Thoracic aorta (tissue), 2 donors: ENCODE measurements at regions not wholly inside any gene's neighbourhood (a gene's known extent, or its start where the extent isn't known, plus 50 kb on each side); places are given as distances from the start of the nearest gene placed in this dataset.

Experiments used
- ATAC-seq: fragments of 150-250 bp; one replicate; pipeline ENCODE4 v1.8.0; 2017; ENCODE audit warnings: low read depth; ENCODE audit not compliant: insufficient number of reproducible peaks, low FRiP score
- DNase-seq: peaks from one replicate; pipeline ENCODE4 v3.0.0-alpha.2; 2020; ENCODE audit warnings: low spot score
- H3K27ac ChIP-seq, 2 donors: fragments of 200-600 bp; sonication (generic); 1 replicate in 1 of 2; 2 replicates in 1 of 2; pipeline ENCODE4 v1.5.1; 2016; ENCODE audit warnings: mild to moderate bottlenecking in 2 of 2, moderate library complexity in 2 of 2
- H3K27me3 ChIP-seq: fragments of 200-600 bp; sonication (generic); replicated peaks from 2 replicates; pipeline ENCODE4 v1.6.0; 2016; ENCODE audit warnings: mild to moderate bottlenecking; ENCODE audit not compliant: insufficient read depth
- H3K36me3 ChIP-seq: fragments of 200-600 bp; sonication (generic); one replicate; pipeline ENCODE4 v1.5.1; 2016
- H3K4me1 ChIP-seq, 2 donors: fragments of 200-600 bp; sonication (generic); 1 replicate in 1 of 2; 2 replicates in 1 of 2; pipeline versions ENCODE4 v1.5.1 to v1.6.0; 2016; ENCODE audit warnings: low read depth in 2 of 2, mild to moderate bottlenecking in 1 of 2; ENCODE audit not compliant: control insufficient read depth in 1 of 2
- H3K4me3 ChIP-seq: fragments of 200-600 bp; sonication (generic); 2 replicates; pipeline ENCODE4 v1.5.1; 2016; ENCODE audit warnings: mild to moderate bottlenecking
- H3K9me3 ChIP-seq: fragments of 200-600 bp; sonication (generic); 2 replicates; pipeline ENCODE4 v1.5.1; 2016
- CTCF ChIP-seq: fragments of 200-600 bp; sonication (generic); IDR thresholded peaks from one replicate; pipeline ENCODE4 v1.5.1; 2019; ENCODE audit warnings: antibody characterized with exemption

GRCh38 chr12:91432755-91433154 lies 250.1 kb upstream of the DCN start:
- no peak for ATAC-seq
- Histone ChIP-seq H3K27me3 (no peaks in the 10 kb centered on the region), H3K9me3 (no peaks in the 10 kb centered on the region), H3K4me3 (no peak overlapping the region), H3K36me3 (no peaks in the 10 kb centered on the region), H3K4me1 (no peaks in the 10 kb centered on the region), H3K27ac (no peak overlapping the region)
- DNase-seq = no peak
- no peak for TF ChIP-seq CTCF

GRCh38 chr12:91432089-91432488 lies 249.5 kb upstream of the DCN start:
- TF ChIP-seq CTCF = no peak
- H3K27ac ChIP-seq = no peak overlapping the region
- no peaks in the 10 kb centered on the region for H3K27me3 ChIP-seq
- H3K36me3 ChIP-seq = no peaks in the 10 kb centered on the region
- no peaks in the 10 kb centered on the region for H3K9me3 ChIP-seq
- DNase-seq (no peak), ATAC-seq (no peak)
- H3K4me3 ChIP-seq = no peak overlapping the region
- no peaks in the 10 kb centered on the region for H3K4me1 ChIP-seq

GRCh38 chr12:91424506-91424905 lies 241.9 kb upstream of the DCN start:
- Histone ChIP-seq H3K9me3 (no peaks in the 10 kb centered on the region), H3K27me3 (no peaks in the 10 kb centered on the region), H3K27ac (no peak overlapping the region), H3K36me3 (no peaks in the 10 kb centered on the region), H3K4me3 (no peak overlapping the region), H3K4me1 (no peaks in the 10 kb centered on the region)
- ATAC-seq (no peak), DNase-seq (no peak)
- no peak for TF ChIP-seq CTCF

- H3K9me3 ChIP-seq = no peaks in the 10 kb centered on the region
- no peak for TF ChIP-seq CTCF
- ATAC-seq (no peak), DNase-seq (no peak)
- no peaks in the 10 kb centered on the region for H3K36me3 ChIP-seq
- H3K4me1 ChIP-seq = no peaks in the 10 kb centered on the region
- no peaks in the 10 kb centered on the region for H3K27me3 ChIP-seq
- no peak overlapping the region for H3K27ac ChIP-seq
- no peak overlapping the region for H3K4me3 ChIP-seq
Measured at GRCh38 chr12:91423693-91424050, 241.1 kb upstream of the DCN start.

GRCh38 chr12:91422811-91423692 lies 240.4 kb upstream of the DCN start:
- Histone ChIP-seq H3K27me3 (no peaks in the 10 kb centered on the region), H3K36me3 (no peaks in the 10 kb centered on the region), H3K4me3 (no peak overlapping the region), H3K4me1 (no peaks in the 10 kb centered on the region), H3K9me3 (no peaks in the 10 kb centered on the region), H3K27ac (no peak overlapping the region)
- DNase-seq = no peak
- TF ChIP-seq CTCF = no peak
- ATAC-seq = no peak
